ENCODE measurements at regions not wholly inside any gene's neighbourhood (a gene's known extent, or its start where the extent isn't known, plus 50 kb on each side); places are given as distances from the start of the nearest gene placed in this dataset.
A peak's percentile ranks its signal among the peaks of the same experiment; 100 is the strongest.

- no peaks in the 10 kb centered on the region for H3K4me1 ChIP-seq
- H3K27ac ChIP-seq: no peak overlapping the region
- no peak for DNase-seq
- no peak overlapping the region for H3K9ac ChIP-seq (ENCODE audit: low read depth in 2 of 2, low read length in 2 of 2)
- intact Hi-C loops (cut with DNase I): no loop called here
- H3K27me3 ChIP-seq: no peaks in the 10 kb centered on the region
- TF ChIP-seq, protein P1, sequence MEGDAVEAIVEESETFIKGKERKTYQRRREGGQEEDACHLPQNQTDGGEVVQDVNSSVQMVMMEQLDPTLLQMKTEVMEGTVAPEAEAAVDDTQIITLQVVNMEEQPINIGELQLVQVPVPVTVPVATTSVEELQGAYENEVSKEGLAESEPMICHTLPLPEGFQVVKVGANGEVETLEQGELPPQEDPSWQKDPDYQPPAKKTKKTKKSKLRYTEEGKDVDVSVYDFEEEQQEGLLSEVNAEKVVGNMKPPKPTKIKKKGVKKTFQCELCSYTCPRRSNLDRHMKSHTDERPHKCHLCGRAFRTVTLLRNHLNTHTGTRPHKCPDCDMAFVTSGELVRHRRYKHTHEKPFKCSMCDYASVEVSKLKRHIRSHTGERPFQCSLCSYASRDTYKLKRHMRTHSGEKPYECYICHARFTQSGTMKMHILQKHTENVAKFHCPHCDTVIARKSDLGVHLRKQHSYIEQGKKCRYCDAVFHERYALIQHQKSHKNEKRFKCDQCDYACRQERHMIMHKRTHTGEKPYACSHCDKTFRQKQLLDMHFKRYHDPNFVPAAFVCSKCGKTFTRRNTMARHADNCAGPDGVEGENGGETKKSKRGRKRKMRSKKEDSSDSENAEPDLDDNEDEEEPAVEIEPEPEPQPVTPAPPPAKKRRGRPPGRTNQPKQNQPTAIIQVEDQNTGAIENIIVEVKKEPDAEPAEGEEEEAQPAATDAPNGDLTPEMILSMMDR (IDR thresholded peaks at IDR 0.05): no peak
- H3K4me3 ChIP-seq: no peak overlapping the region
- H3K9me3 ChIP-seq: no peaks in the 10 kb centered on the region
- H3K36me3 ChIP-seq: no peaks in the 10 kb centered on the region
These were observed 837.0 kb upstream of the RBFOX1 start for GRCh38 chr16:6495486-6496210.

- Histone ChIP-seq H3K36me3 (no peaks in the 10 kb centered on the region), H3K4me3 (no peak overlapping the region), H3K9me3 (no peaks in the 10 kb centered on the region), H3K9ac (ENCODE audit: low read depth in 2 of 2, low read length in 2 of 2) (no peak overlapping the region), H3K27me3 (no peaks in the 10 kb centered on the region), H3K4me1 (no peaks in the 10 kb centered on the region), H3K27ac (no peak overlapping the region)
- TF ChIP-seq, protein P1 (IDR thresholded peaks at IDR 0.05): no peak
- intact Hi-C loops (cut with DNase I): no loop called here
- no peak for DNase-seq
These were observed 837.9 kb upstream of the RBFOX1 start for GRCh38 chr16:6494716-6495115.

GRCh38 chr16:6493555-6493954 lies 839.1 kb upstream of the RBFOX1 start:
- no peaks in the 10 kb centered on the region for H3K9me3 ChIP-seq
- no peaks in the 10 kb centered on the region for H3K27me3 ChIP-seq
- TF ChIP-seq, protein P1 (IDR thresholded peaks at IDR 0.05): no peak
- no peak for DNase-seq
- H3K4me1 ChIP-seq: no peaks in the 10 kb centered on the region
- no peak overlapping the region for H3K4me3 ChIP-seq
- peak overlapping the region; percentile 22 for H3K27ac ChIP-seq
- intact Hi-C loops (cut with DNase I): no loop called here
- no peaks in the 10 kb centered on the region for H3K36me3 ChIP-seq
- no peak overlapping the region for H3K9ac ChIP-seq (ENCODE audit: low read depth in 2 of 2, low read length in 2 of 2)

DNA sequence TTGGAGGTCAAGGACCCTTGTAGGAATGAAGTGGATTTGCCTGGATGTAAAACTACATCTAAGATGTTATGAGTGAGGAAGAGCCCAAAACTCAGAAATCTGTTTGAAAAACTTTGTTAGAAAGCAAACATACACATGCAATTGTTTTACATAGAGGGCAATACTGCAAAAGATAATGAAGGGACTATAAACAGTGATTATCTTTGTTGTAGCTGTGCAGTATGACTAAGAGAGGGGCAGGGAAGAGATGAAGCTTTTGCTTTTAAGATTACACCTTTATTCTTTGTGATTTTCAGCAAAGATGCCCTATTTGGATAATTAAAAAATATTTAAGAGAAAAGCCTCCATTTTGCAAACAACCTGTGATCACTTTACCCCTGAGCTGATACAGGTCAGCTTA lies 839.9 kb upstream of the RBFOX1 start:
- Histone ChIP-seq H3K4me1 (no peaks in the 10 kb centered on the region), H3K9ac (ENCODE audit: low read depth in 2 of 2, low read length in 2 of 2) (no peak overlapping the region), H3K27ac (no peak overlapping the region), H3K9me3 (no peaks in the 10 kb centered on the region), H3K36me3 (no peaks in the 10 kb centered on the region), H3K4me3 (no peak overlapping the region), H3K27me3 (no peaks in the 10 kb centered on the region)
- intact Hi-C loops (cut with DNase I): no loop called here
- TF ChIP-seq, protein P1 (IDR thresholded peaks at IDR 0.05): no peak
- DNase-seq: no peak

GRCh38 chr16:6484935-6485334 lies 847.7 kb upstream of the RBFOX1 start:
- H3K9ac ChIP-seq (ENCODE audit: low read depth in 2 of 2, low read length in 2 of 2): no peak overlapping the region
- H3K36me3 ChIP-seq: no peaks in the 10 kb centered on the region
- intact Hi-C loops (cut with DNase I): no loop called here
- no peak overlapping the region for H3K4me3 ChIP-seq
- H3K27ac ChIP-seq: no peak overlapping the region
- TF ChIP-seq, protein P1 (IDR thresholded peaks at IDR 0.05): no peak
- H3K9me3 ChIP-seq: no peaks in the 10 kb centered on the region
- no peak for DNase-seq
- peaks cover 10% of the 10 kb centered on the region for H3K27me3 ChIP-seq
- H3K4me1 ChIP-seq: no peaks in the 10 kb centered on the region

Data from colonic mucosa (tissue), 4 donors.